ENCODE measurements at regions not wholly inside any gene's neighbourhood (a gene's known extent, or its start where the extent isn't known, plus 50 kb on each side); places are given as distances from the start of the nearest gene placed in this dataset.

DNA sequence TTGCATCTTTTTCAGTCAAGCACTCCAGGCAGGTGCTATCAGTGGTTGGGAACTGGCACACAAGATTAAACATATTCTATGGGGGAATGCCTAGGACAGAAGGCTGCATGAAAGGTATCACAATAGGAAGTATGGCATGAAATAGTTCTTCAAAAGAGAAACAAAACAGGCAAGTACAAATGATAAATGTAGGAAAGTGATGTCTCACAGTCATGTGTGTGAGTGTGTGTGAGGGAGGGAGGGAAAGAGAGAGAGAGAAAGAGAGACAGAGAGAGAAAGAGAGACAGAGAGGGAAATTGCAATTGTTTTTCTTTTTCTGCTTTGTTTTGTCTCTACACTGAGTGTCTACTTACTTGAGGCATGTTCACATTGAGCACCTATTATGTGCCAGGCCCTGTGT is 456.3 kb downstream of the MIAT start:
- Histone ChIP-seq H3K27me3 (replicated peaks; ENCODE audit: insufficient read depth, low read depth, low read length, poor library complexity) (no peaks in the 10 kb centered on the region), H3K27ac (ENCODE audit: low read depth, low read length, poor library complexity, severe bottlenecking) (no peak overlapping the region), H3K4me3 (ENCODE audit: low read depth, low read length, poor library complexity, severe bottlenecking) (no peak overlapping the region), H3K36me3 (ENCODE audit: insufficient read depth, low read length, poor library complexity, severe bottlenecking) (no peaks in the 10 kb centered on the region), H3K4me1 (ENCODE audit: insufficient read depth, low read length, poor library complexity, severe bottlenecking) (peaks cover 7% of the 10 kb centered on the region), H3K9me3 (ENCODE audit: low read depth, low read length, poor library complexity, severe bottlenecking) (no peaks in the 10 kb centered on the region)
- BruUV-seq (replicated peaks), result no TSS peak
- POLR2A ChIA-PET (ENCODE audit: low non-redundant PET), result interaction anchor here (0.8 kb wide), 1 partner anchor 409 kb away, joined by 3 read pairs; no protein-coding TSS in a partner anchor
- no peak for DNase-seq (ENCODE audit: low spot score)
- intact Hi-C loops (cut with micrococcal nuclease; ENCODE audit: unreplicated experiment), result no loop called here
- CTCF ChIA-PET, result no interaction called here
- TF ChIP-seq, protein P1, sequence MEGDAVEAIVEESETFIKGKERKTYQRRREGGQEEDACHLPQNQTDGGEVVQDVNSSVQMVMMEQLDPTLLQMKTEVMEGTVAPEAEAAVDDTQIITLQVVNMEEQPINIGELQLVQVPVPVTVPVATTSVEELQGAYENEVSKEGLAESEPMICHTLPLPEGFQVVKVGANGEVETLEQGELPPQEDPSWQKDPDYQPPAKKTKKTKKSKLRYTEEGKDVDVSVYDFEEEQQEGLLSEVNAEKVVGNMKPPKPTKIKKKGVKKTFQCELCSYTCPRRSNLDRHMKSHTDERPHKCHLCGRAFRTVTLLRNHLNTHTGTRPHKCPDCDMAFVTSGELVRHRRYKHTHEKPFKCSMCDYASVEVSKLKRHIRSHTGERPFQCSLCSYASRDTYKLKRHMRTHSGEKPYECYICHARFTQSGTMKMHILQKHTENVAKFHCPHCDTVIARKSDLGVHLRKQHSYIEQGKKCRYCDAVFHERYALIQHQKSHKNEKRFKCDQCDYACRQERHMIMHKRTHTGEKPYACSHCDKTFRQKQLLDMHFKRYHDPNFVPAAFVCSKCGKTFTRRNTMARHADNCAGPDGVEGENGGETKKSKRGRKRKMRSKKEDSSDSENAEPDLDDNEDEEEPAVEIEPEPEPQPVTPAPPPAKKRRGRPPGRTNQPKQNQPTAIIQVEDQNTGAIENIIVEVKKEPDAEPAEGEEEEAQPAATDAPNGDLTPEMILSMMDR (conservative IDR thresholded peaks at IDR 0.05; ENCODE audit: low read depth, low read length), result no peak
- TF ChIP-seq EZH2 (IDR thresholded peaks at IDR 0.05; ENCODE audit: borderline replicate concordance, low read depth, low read length, poor library complexity, severe bottlenecking), result no peak

- intact Hi-C loops (cut with micrococcal nuclease; ENCODE audit: unreplicated experiment), result no loop called here
- ChIA-PET POLR2A (ENCODE audit: low non-redundant PET) (no interaction called here), CTCF (no interaction called here)
- no peak for TF ChIP-seq EZH2 (IDR thresholded peaks at IDR 0.05; ENCODE audit: borderline replicate concordance, low read depth, low read length, poor library complexity, severe bottlenecking)
- TF ChIP-seq, protein P1 (conservative IDR thresholded peaks at IDR 0.05; ENCODE audit: low read depth, low read length), result no peak
- no TSS peak for BruUV-seq (replicated peaks)
- no peak overlapping the region for H3K4me3 ChIP-seq (ENCODE audit: low read depth, low read length, poor library complexity, severe bottlenecking)
- no peaks in the 10 kb centered on the region for H3K36me3 ChIP-seq (ENCODE audit: insufficient read depth, low read length, poor library complexity, severe bottlenecking)
- no peaks in the 10 kb centered on the region for H3K27me3 ChIP-seq (replicated peaks; ENCODE audit: insufficient read depth, low read depth, low read length, poor library complexity)
- H3K4me1 ChIP-seq (ENCODE audit: insufficient read depth, low read length, poor library complexity, severe bottlenecking), result peaks cover 7% of the 10 kb centered on the region
- no peak for DNase-seq (ENCODE audit: low spot score)
- H3K27ac ChIP-seq (ENCODE audit: low read depth, low read length, poor library complexity, severe bottlenecking), result no peak overlapping the region
- no peaks in the 10 kb centered on the region for H3K9me3 ChIP-seq (ENCODE audit: low read depth, low read length, poor library complexity, severe bottlenecking)
Measured at GRCh38 chr22:27114186-27114585, 456.8 kb downstream of the MIAT start.

GRCh38 chr22:27115410-27115809 is 458.0 kb downstream of the MIAT start:
- BruUV-seq (replicated peaks), result no TSS peak
- CTCF ChIA-PET, result no interaction called here

More at GRCh38 chr22:27115410-27115809, 458.0 kb downstream of the MIAT start:
- Histone ChIP-seq H3K36me3 (ENCODE audit: insufficient read depth, low read length, poor library complexity, severe bottlenecking) (no peaks in the 10 kb centered on the region), H3K9me3 (ENCODE audit: low read depth, low read length, poor library complexity, severe bottlenecking) (no peaks in the 10 kb centered on the region), H3K27me3 (replicated peaks; ENCODE audit: insufficient read depth, low read depth, low read length, poor library complexity) (no peaks in the 10 kb centered on the region), H3K4me1 (ENCODE audit: insufficient read depth, low read length, poor library complexity, severe bottlenecking) (peaks cover 7% of the 10 kb centered on the region), H3K27ac (ENCODE audit: low read depth, low read length, poor library complexity, severe bottlenecking) (no peak overlapping the region), H3K4me3 (ENCODE audit: low read depth, low read length, poor library complexity, severe bottlenecking) (no peak overlapping the region)
- DNase-seq (ENCODE audit: low spot score), result no peak
- POLR2A ChIA-PET (ENCODE audit: low non-redundant PET), result no interaction called here
- TF ChIP-seq, protein P1 (conservative IDR thresholded peaks at IDR 0.05; ENCODE audit: low read depth, low read length), result no peak
- no peak for TF ChIP-seq EZH2 (IDR thresholded peaks at IDR 0.05; ENCODE audit: borderline replicate concordance, low read depth, low read length, poor library complexity, severe bottlenecking)
- intact Hi-C loops (cut with micrococcal nuclease; ENCODE audit: unreplicated experiment), result no loop called here

Data from A673 (cell line).